ENCODE measurements at regions not wholly inside any gene's neighbourhood (a gene's known extent, or its start where the extent isn't known, plus 50 kb on each side); places are given as distances from the start of the nearest gene placed in this dataset.

DNA sequence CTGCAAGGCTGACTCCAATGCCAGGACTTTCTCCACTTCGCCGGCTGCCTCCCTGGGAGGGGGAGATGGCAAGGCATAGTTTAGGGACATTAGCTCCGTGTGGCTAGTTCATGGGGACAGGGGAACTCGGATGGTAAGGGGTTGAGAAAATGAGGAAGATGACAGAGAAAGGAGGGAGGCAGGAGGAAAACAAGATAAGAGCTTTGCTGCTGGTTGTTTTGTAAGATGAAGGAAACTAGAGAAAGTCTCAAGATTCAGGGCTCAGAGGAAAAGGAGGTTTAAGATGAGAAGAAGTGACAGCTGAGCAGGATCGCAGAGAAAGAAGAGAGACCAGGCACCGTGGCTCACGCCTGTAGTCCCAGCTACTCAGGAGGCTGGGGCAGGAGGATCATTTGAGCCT, 180.9 kb upstream of the RREB1 start:
- no peak for TF ChIP-seq GATA3 (IDR thresholded peaks at IDR 0.05; ENCODE audit: low read depth, low read length)
- TF ChIP-seq GATA2 (IDR thresholded peaks at IDR 0.05; ENCODE audit: low read depth, low read length) = no peak

All from SH-SY5Y (cell line).